K562 (cell line): ENCODE measurements at regions not wholly inside any gene's neighbourhood (a gene's known extent, or its start where the extent isn't known, plus 50 kb on each side); places are given as distances from the start of the nearest gene placed in this dataset.
A peak's percentile ranks its signal among the peaks of the same experiment; 100 is the strongest.

Experiments
- ATAC-seq: fragments of 200-7000 bp; cut with Tn5 transposase; 3 replicates; pipeline ENCODE4 v1.9.1; 2020; ENCODE audit warnings: moderate library complexity
- BruUV-seq: library from RNA; stranded (reverse); fragments of 400-500 nt; replicated peaks from 2 replicates; lab custom pipeline; 2021; lab: Mats Ljungman, UMichigan
- CTCF ChIA-PET: fragments of 300-600 bp; formaldehyde crosslinking; extraction: SDS; loops from one replicate; lab custom pipeline; 2021; ENCODE audit warnings: low intra/inter-chr PET ratio; lab: Yijun Ruan, JAX
- POLR2A ChIA-PET: fragments of 300-600, 350-650 bp; sonication (Branson Sonifier 250); formaldehyde crosslinking; extraction: SDS; loops from one replicate; lab custom pipeline; 2021; ENCODE audit warnings: antibody characterized with exemption, inconsistent platforms; lab: Yijun Ruan, JAX
- DNase-seq, 4 experiments: peaks; one replicate each; pipeline versions ENCODE4 v3.0.0 to v3.0.0-alpha.2; 2011 to 2018; ENCODE audit warnings: low spot score in 3 of 4, mixed read lengths in 3 of 4; ENCODE audit errors: extremely low read depth in 1 of 4
- FAIRE-seq: peaks from 2 replicates; lab custom pipeline; 2011; peaks lifted over from hg19 to GRCh38; lab: Jason Lieb, UNC
- H2AFZ ChIP-seq: 2 replicates; pipeline ENCODE4 v1.6.0; 2011; ENCODE audit warnings: low read depth, low read length, control low read depth, inconsistent platforms
- H3K27ac ChIP-seq: fragments of 200-600 bp; 3 replicates; pipeline ENCODE4 v1.8.0; 2011; ENCODE audit warnings: low read depth, mild to moderate bottlenecking, control low read depth, inconsistent platforms, low read length, moderate library complexity, mixed read lengths; ENCODE audit errors: extremely low read depth
- H3K27me3 ChIP-seq, 2 experiments: fragments of 300-600 bp in 1 of 2; 2 replicates in 1 of 2; 3 replicates in 1 of 2; pipeline versions ENCODE4 v1.6.0 to v1.8.0; 2011; ENCODE audit warnings: inconsistent platforms in 2 of 2, low read length in 2 of 2, mild to moderate bottlenecking in 1 of 2, mixed read lengths in 1 of 2, moderate library complexity in 1 of 2; ENCODE audit not compliant: control insufficient read depth in 2 of 2, insufficient read depth in 2 of 2
- H3K36me3 ChIP-seq: fragments of 300-600 bp; 3 replicates; pipeline ENCODE4 v1.8.0; 2011; ENCODE audit warnings: mild to moderate bottlenecking, low read length, inconsistent platforms; ENCODE audit not compliant: control insufficient read depth, insufficient read depth
- H3K4me1 ChIP-seq, 2 experiments: fragments of 200-600 bp in 1 of 2; replicated peaks in 1 of 2; 2 replicates in 1 of 2; 3 replicates in 1 of 2; pipeline versions ENCODE4 v1.5.1 to v1.8.0; 2011; ENCODE audit warnings: inconsistent platforms in 2 of 2, low read length in 2 of 2, mild to moderate bottlenecking in 1 of 2, mixed read lengths in 1 of 2, moderate library complexity in 1 of 2; ENCODE audit not compliant: control insufficient read depth in 2 of 2, insufficient read depth in 2 of 2
- H3K4me2 ChIP-seq: 2 replicates; pipeline ENCODE4 v1.6.1; 2011; ENCODE audit warnings: low read length, control low read depth, inconsistent platforms, mixed read lengths; ENCODE audit not compliant: insufficient read depth
- H3K4me3 ChIP-seq: fragments of 200-600 bp; sonication (generic), shearing (Covaris generic); 2 replicates; pipeline ENCODE4 v1.5.1; 2016; ENCODE audit warnings: control low read depth, inconsistent platforms
- H3K79me2 ChIP-seq: fragments of 200-600 bp; 3 replicates; pipeline ENCODE4 v1.8.0; 2011; ENCODE audit warnings: low read length, inconsistent platforms; ENCODE audit not compliant: control insufficient read depth, insufficient read depth
- H3K9ac ChIP-seq, 2 experiments: 2 replicates each; pipeline versions ENCODE4 v1.6.0 to v1.6.1; 2011; ENCODE audit warnings: low read depth in 2 of 2, low read length in 2 of 2, control low read depth in 1 of 2, inconsistent platforms in 1 of 2, mild to moderate bottlenecking in 1 of 2, mixed read lengths in 1 of 2; ENCODE audit not compliant: insufficient read depth in 1 of 2
- H3K9me1 ChIP-seq: one replicate; pipeline ENCODE4 v1.6.0; 2011; ENCODE audit warnings: inconsistent platforms, mild to moderate bottlenecking, low read length, moderate library complexity; ENCODE audit not compliant: control insufficient read depth, insufficient read depth
- H3K9me3 ChIP-seq: replicated peaks from 2 replicates; pipeline ENCODE4 v1.5.1; 2011; ENCODE audit warnings: low read depth, low read length, inconsistent platforms; ENCODE audit not compliant: control insufficient read depth, insufficient read depth
- H4K20me1 ChIP-seq: replicated peaks from 2 replicates; pipeline ENCODE4 v1.6.1; 2011; ENCODE audit warnings: low read length, inconsistent platforms, mixed read lengths; ENCODE audit not compliant: control insufficient read depth, insufficient read depth
- CAMTA2 ChIP-seq: fragments of 250-450 bp; sonication (Bioruptor Pico); conservative IDR thresholded peaks from 2 replicates; pipeline ENCODE4 v1.5.1; 2022
- HCFC1 ChIP-seq: IDR thresholded peaks from 2 replicates; pipeline ENCODE4 v1.6.1; 2012; ENCODE audit warnings: low read depth, low read length, improper control_type of control experiment
- HOMEZ ChIP-seq: fragments of 250-450 bp; sonication (Bioruptor Pico); IDR thresholded peaks from 2 replicates; pipeline ENCODE4 v1.4.0; 2020; ENCODE audit warnings: mild to moderate bottlenecking, moderate library complexity
- MTF1 ChIP-seq: fragments of 250-450 bp; sonication (Bioruptor Pico); IDR thresholded peaks from 2 replicates; pipeline ENCODE4 v1.9.0; 2021; ENCODE audit warnings: moderate library complexity, mild to moderate bottlenecking, inconsistent platforms, borderline replicate concordance
- RAD51 ChIP-seq: fragments of 450-650 bp; IDR thresholded peaks from 2 replicates; pipeline ENCODE4 v1.7.1; 2016; ENCODE audit warnings: low read depth, mild to moderate bottlenecking, borderline replicate concordance
- ZBTB33 ChIP-seq: sonication (generic); formaldehyde crosslinking; IDR thresholded peaks from 2 replicates; pipeline ENCODE4 v1.8.1; 2023; ENCODE audit warnings: mild to moderate bottlenecking, missing genetic modification reagents
- ZNF224 ChIP-seq: sonication (generic); formaldehyde crosslinking; IDR thresholded peaks from 2 replicates; pipeline ENCODE4 v1.8.0; 2022; ENCODE audit warnings: mild to moderate bottlenecking, missing genetic modification reagents
- ZNF316 ChIP-seq: fragments of 450-650 bp; IDR thresholded peaks from 2 replicates; pipeline ENCODE4 v1.6.1; 2016
- ZNF324 ChIP-seq: fragments of 250-450 bp; sonication (Bioruptor Pico); IDR thresholded peaks from 2 replicates; pipeline ENCODE4 v1.4.0; 2020; ENCODE audit warnings: mild to moderate bottlenecking
- WGBS: fragments of 100-300 bp; shearing (Covaris generic); methylation state at CpG from one replicate; pipeline ENCODE4 v1.1.6; 2016; ENCODE audit warnings: low coverage, mixed read lengths; ENCODE audit not compliant: insufficient coverage; ENCODE audit errors: missing lambda C conversion rate; 5-methylcytosine and 5-hydroxymethylcytosine counted together
- in situ Hi-C: fragments of 300-500 bp; cut with MboI; formaldehyde crosslinking; loops from 4 replicates; pipeline ENCODE4 v1.15.0; 2018; ENCODE audit warnings: inconsistent platforms, mixed read lengths
- intact Hi-C: fragments of 100-400 bp; cut with micrococcal nuclease; formaldehyde crosslinking; loops from 2 replicates; pipeline ENCODE4 v1.14.2; 2022

- no peak for TF ChIP-seq ZNF224 (CRISPR knock-in tag)
- TF ChIP-seq ZBTB33: peak; percentile 80
- TF ChIP-seq CAMTA2 (CRISPR knock-in tag): no peak
- TF ChIP-seq ZNF316: no peak
- no peak for TF ChIP-seq HOMEZ (CRISPR knock-in tag)
- no peak for TF ChIP-seq HCFC1
- no peak for TF ChIP-seq ZNF324 (CRISPR knock-in tag)
- no peak for TF ChIP-seq RAD51
- no peak for TF ChIP-seq MTF1
- WGBS: 74% methylated on average over 9 of the region's 11 CpGs
- Histone ChIP-seq H3K4me1 (no peaks in the 10 kb centered on the region), H3K4me2 (no peak overlapping the region), H3K36me3 (no peaks in the 10 kb centered on the region), H3K4me3 (no peak overlapping the region), H3K9ac (no peak overlapping the region), H3K9me1 (no peaks in the 10 kb centered on the region), H4K20me1 (no peaks in the 10 kb centered on the region), H2AFZ (no peak overlapping the region), H3K9me3 (peaks cover 2% of the 10 kb centered on the region; the same call in 1 of the 2 replicates), H3K27ac (no peak overlapping the region), H3K79me2 (no peaks in the 10 kb centered on the region), H3K27me3 (no peaks in the 10 kb centered on the region)
- in situ Hi-C loops: no loop called here
- intact Hi-C loops: no loop called here
- POLR2A ChIA-PET: interaction anchor here (1.6 kb wide), 1 partner anchor 122 kb away, joined by 3 read pairs; no protein-coding TSS in a partner anchor
- no peak for DNase-seq
- BruUV-seq: no TSS peak
- no peak for FAIRE-seq
- no peak for ATAC-seq
- CTCF ChIA-PET: no interaction called here
Observed at GRCh38 chr7:12939694-12940093, 252.3 kb downstream of the ARL4A start.
